ENCODE measurements at regions not wholly inside any gene's neighbourhood (a gene's known extent, or its start where the extent isn't known, plus 50 kb on each side); places are given as distances from the start of the nearest gene placed in this dataset.
"Not testable (repeated sequence)": the region's sequence is repeated elsewhere in the genome, so short reads cannot be mapped to it uniquely, and the experiment has no call there.

GRCh38 chr7:52777051-52777822 is 258.2 kb upstream of the POM121L12 start:
- no peak for DNase-seq (ENCODE audit: low read depth)

DNA sequence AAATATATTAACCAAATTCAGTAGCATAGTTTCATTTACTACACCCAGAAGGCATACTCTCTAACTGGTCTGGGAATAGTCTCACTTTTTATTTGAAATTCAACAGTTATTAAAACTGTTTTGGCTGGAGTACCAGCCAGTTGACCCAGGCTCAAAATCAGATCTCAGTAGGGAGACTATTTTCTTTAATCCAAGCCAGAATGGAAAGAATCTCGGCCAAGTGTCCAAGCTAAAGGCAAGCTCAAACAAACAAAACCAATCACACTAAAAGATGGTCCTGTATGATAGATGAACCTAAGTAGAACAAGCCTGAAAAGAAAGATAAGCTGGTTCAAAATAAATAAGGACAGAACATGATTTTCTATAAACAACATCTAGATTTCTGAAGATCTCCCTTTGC is 259.6 kb upstream of the POM121L12 start:
- no peak for DNase-seq (ENCODE audit: low read depth)

DNA sequence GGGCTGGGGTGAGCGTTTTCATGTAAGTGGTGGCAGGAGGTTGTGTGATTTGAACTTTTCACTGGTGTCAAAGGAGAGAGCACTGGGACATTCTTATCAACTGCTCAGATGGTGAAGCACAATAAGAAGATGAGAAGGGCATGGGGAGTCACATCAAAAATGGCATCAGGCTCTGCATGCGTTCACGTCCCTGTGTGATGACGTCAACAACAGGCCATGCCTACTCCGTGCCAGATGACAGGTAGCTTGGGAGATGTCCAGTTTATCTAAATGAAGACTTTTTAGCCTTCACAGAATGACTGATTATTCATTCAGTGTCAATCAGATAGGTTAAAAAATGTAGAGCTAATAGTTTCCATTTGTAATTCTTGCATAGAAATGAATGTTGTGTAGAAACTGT is 264.3 kb upstream of the POM121L12 start:
- no peak for DNase-seq (ENCODE audit: low read depth)

- DNase-seq (ENCODE audit: low read depth): no peak
These were observed 270.8 kb upstream of the POM121L12 start for GRCh38 chr7:52764492-52765169.

GRCh38 chr7:52758356-52758755 is 277.1 kb upstream of the POM121L12 start:
- no peak for DNase-seq (ENCODE audit: low read depth)

- DNase-seq (ENCODE audit: low read depth): no peak
These were observed 281.6 kb upstream of the POM121L12 start for GRCh38 chr7:52753855-52754254.

- DNase-seq (ENCODE audit: low read depth): no peak
These were observed 282.5 kb upstream of the POM121L12 start for GRCh38 chr7:52752891-52753290.

- DNase-seq (ENCODE audit: low read depth): no peak
These were observed 285.6 kb upstream of the POM121L12 start for GRCh38 chr7:52749880-52750279.

- no peak for DNase-seq (ENCODE audit: low read depth)
These were observed 287.6 kb upstream of the POM121L12 start for GRCh38 chr7:52747817-52748216.

DNA sequence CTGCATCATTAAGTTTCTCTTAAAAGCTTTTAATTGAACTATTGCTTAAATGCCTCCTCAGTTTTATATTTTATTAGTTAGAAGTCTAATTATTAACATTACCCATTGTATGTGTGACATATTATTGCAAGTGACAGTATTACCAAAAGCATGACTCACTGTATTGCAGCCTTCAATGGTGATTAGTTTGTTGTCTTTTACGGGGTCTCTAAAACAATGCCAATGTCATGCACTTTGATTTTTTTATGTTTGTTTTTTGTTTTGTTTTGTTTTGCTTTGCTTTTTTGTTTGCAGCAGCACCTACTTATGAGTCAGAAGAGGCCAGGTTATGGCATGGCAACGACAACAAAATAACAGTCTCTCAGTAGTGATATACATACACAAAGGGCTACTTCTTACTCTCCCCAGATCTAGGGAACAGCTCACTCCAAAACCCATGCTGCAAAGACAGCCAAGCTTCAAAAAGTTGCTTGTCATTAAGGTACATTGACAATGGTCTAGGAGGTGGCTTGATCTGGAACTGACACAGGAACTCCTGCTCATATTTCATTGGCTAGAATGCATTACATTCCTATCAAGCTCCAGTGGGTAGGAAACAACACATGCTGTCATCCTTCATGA is 293.7 kb upstream of the POM121L12 start:
- no peak for DNase-seq (ENCODE audit: low read depth)

DNA sequence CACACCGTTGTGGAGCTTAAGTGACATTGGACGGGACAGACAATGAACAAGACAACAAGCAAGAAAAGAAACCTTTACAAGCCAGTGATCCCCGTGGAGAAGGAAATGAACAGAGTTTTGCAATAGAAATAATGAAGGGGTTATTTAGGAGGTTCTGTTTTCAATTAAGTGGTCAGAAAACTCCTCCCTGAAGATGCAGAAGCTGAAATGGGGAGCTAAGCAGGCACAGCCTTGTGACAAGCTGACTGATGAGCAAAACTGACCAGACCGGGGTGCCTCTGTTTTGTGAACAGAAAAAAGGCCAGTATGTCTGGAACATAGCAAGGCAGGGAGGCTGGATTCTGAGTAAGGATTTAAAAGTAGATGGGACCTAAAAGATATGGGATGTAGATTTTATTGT is 299.8 kb upstream of the POM121L12 start:
- no peak for DNase-seq (ENCODE audit: low read depth)

DNA sequence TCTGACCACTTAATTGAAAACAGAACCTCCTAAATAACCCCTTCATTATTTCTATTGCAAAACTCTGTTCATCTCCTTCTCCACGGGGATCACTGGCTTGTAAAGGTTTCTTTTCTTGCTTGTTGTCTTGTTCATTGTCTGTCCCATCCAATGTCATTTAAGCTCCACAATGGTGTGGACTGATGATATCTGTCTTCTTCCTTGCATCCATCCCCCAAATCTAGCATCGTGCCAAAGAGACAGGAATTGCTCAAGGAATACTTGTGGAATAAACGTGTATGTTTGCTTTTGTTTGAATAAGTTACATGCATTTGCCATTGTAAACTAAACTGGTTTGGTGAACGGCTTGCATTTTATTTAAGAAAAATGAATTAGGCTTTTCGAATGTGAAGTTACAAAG is 306.8 kb upstream of the POM121L12 start:
- DNase-seq (ENCODE audit: low read depth): not testable (repeated sequence)

GRCh38 chr7:52727632-52728031 is 307.8 kb upstream of the POM121L12 start:
- no peak for DNase-seq (ENCODE audit: low read depth)

DNA sequence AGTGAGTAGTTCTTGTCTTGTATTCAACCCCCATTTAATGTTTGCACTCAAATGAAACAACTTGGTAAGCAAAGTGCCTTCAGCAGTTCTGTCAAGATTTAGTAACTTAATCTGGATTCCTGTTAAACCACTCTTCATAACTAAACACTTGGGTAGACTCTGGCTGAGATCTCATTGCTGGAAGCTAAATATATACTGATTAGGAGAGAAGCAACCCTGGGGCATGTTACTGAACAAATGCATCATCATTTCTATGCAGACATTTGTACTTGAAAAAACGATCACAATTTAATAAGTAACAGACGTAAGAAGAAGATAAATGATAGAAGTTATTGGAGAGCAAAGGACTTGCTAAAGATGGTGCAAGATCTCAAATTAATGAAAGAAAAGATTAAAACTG is 308.4 kb upstream of the POM121L12 start:
- no peak for DNase-seq (ENCODE audit: low read depth)

DNA sequence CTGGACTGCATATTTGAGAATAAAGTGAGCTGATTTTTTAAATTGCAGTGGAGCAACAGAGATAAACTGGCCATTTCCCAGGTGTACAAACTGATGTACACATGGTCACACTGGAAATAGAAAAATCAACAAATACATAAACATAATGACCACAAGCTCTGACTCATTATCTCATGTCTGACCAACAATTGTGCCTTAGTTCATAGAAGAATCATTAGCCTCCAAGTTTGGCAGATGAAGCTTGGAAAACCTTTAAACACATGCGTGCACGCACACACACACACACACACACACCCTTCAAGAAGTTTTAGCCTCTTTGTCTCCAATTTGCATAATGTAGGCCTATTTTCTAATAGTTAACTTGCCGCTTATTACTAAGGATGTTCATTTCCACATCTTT is 308.9 kb upstream of the POM121L12 start:
- DNase-seq (ENCODE audit: low read depth): no peak

DNA sequence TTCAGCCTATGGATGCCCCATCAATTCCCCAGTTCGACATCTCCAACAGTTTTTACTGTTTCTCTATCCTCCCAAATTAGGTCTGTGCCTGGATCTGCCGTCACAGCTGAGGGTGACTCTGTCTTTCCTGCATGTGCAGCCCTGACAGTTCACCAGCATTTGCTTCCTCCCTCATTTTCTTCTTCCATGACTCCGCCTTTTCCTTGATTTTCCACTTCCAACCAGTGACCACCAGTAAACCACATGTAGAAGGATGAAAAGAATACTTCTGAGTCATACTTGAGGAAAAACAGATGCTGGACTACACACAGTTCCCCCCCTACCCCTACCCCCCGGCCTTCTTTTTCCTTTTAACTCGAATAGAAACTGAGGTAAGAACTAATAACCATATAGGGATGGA is 311.8 kb upstream of the POM121L12 start:
- DNase-seq (ENCODE audit: low read depth): no peak

- no peak for DNase-seq (ENCODE audit: low read depth)
These were observed 314.6 kb upstream of the POM121L12 start for GRCh38 chr7:52720856-52721255.

DNA sequence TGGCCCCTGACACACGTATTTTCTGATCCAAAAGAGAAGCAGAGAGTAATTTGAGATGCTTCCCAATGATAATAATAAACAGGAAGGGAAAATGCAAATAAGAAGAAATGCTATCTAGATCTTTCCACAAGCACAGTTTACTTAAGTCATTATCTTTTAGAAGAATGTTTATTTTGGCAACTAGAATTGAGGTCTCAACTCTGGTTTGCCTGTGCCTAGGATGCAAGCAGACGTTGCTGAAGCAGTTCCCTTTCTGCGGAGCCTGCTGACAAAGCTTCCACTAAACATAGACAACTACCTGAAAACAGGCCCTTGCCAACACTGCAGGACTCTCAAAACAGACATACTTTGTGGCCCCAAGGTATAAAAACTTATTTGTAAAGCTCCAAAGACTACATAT is 315.8 kb upstream of the POM121L12 start:
- DNase-seq (ENCODE audit: low read depth): no peak

- no peak for DNase-seq (ENCODE audit: low read depth)
These were observed 319.7 kb upstream of the POM121L12 start for GRCh38 chr7:52715701-52716100.

- DNase-seq (ENCODE audit: low read depth): no peak
These were observed 322.5 kb upstream of the POM121L12 start for GRCh38 chr7:52712938-52713337.

- no peak for DNase-seq (ENCODE audit: low read depth)
These were observed 323.5 kb upstream of the POM121L12 start for GRCh38 chr7:52711951-52712350.

- DNase-seq (ENCODE audit: low read depth): no peak
These were observed 326.6 kb upstream of the POM121L12 start for GRCh38 chr7:52708846-52709245.

- no peak for DNase-seq (ENCODE audit: low read depth)
These were observed 329.7 kb upstream of the POM121L12 start for GRCh38 chr7:52705768-52706167.

Measured in activated T-cell treated with anti-CD3 and anti-CD28 coated beads for 1 hour (primary cell).